Upper lobe of left lung (tissue), 4 donors: ENCODE measurements at regions not wholly inside any gene's neighbourhood (a gene's known extent, or its start where the extent isn't known, plus 50 kb on each side); places are given as distances from the start of the nearest gene placed in this dataset.
"Not testable (repeated sequence)": the region's sequence is repeated elsewhere in the genome, so short reads cannot be mapped to it uniquely, and the experiment has no call there.

Experiments used
- CTCF ChIP-seq, 6 experiments: fragments of 450-650 bp in 4 of 6; fragments of 200-600 bp in 2 of 6; sonication (generic) in 2 of 6; IDR thresholded peaks; one replicate each; pipeline ENCODE4 v1.5.1; 2016 to 2019; ENCODE audit warnings: antibody characterized with exemption in 6 of 6
- EP300 ChIP-seq, 4 donors: sonication (generic); formaldehyde crosslinking; IDR thresholded peaks; one replicate each; pipeline ENCODE4 v1.5.1; 2017; ENCODE audit warnings: antibody characterized with exemption in 4 of 4, control low read depth in 2 of 4

- TF ChIP-seq CTCF, EP300 (IDR thresholded peaks at IDR 0.05): not testable (repeated sequence)
Observed at GRCh38 chr9:66245481-66245880, 508.5 kb downstream of the FOXD4L4 start.
